NB4 (cell line): ENCODE measurements at regions not wholly inside any gene's neighbourhood (a gene's known extent, or its start where the extent isn't known, plus 50 kb on each side); places are given as distances from the start of the nearest gene placed in this dataset.

Source experiments
- DNase-seq: peaks from one replicate; pipeline ENCODE4 v3.0.0; 2010; ENCODE audit warnings: low read depth
- H3K4me3 ChIP-seq: one replicate; pipeline ENCODE4 v1.5.1; 2011; ENCODE audit warnings: mild to moderate bottlenecking, low read depth, low read length, moderate library complexity
- CTCF ChIP-seq: IDR thresholded peaks from one replicate; pipeline ENCODE4 v1.5.1; 2012; ENCODE audit warnings: low read depth, low read length
- MYC ChIP-seq: IDR thresholded peaks from 2 replicates; pipeline ENCODE4 v1.6.1; 2011; ENCODE audit warnings: low read depth, low read length
- POLR2A ChIP-seq: IDR thresholded peaks from 2 replicates; pipeline ENCODE4 v1.6.1; 2011; ENCODE audit warnings: mild to moderate bottlenecking; ENCODE audit not compliant: insufficient read length; ENCODE audit errors: extremely low read depth
- TF ChIP-seq, protein P1 (sequence below): IDR thresholded peaks from 2 replicates; pipeline ENCODE4 v1.6.1; 2011; ENCODE audit warnings: low read depth, low read length

DNA sequence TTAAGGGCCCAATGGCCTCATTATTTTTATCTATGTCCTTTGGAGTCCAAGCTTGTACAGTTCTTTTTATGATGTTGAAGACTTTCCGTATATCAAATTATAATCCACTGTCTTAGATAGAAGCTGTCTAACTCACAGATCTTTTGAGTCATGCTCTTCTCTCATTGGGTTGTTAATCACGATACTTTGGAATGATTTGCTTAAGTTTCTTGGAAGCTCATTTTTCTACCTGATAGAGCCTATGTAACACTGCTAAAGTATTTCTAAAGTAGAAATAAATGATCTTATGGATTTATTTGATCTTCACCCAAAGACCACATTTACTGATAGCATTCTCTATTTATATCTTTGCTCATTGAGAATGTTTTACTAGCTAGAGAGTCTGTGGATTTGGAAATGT, 1554.1 kb downstream of the PLA2G4A start:
- no peak overlapping the region for H3K4me3 ChIP-seq
- DNase-seq = no peak
- no peak for TF ChIP-seq POLR2A
- TF ChIP-seq CTCF = no peak
- TF ChIP-seq, protein P1, sequence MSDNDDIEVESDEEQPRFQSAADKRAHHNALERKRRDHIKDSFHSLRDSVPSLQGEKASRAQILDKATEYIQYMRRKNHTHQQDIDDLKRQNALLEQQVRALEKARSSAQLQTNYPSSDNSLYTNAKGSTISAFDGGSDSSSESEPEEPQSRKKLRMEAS = no peak
- TF ChIP-seq MYC = no peak

- TF ChIP-seq POLR2A = no peak
- TF ChIP-seq MYC = no peak
- TF ChIP-seq, protein P1 = no peak
- no peak for TF ChIP-seq CTCF
- DNase-seq = no peak
- H3K4me3 ChIP-seq = no peak overlapping the region
These were observed 1557.4 kb downstream of the PLA2G4A start for GRCh38 chr1:188386161-188386560.

- DNase-seq = no peak
- TF ChIP-seq MYC (no peak), POLR2A (no peak), CTCF (no peak)
- TF ChIP-seq, protein P1 = no peak
- no peak overlapping the region for H3K4me3 ChIP-seq
These were observed 1557.9 kb downstream of the PLA2G4A start for GRCh38 chr1:188386666-188387065.

GRCh38 chr1:188394677-188395076, 1565.9 kb downstream of the PLA2G4A start:
- H3K4me3 ChIP-seq = no peak overlapping the region
- TF ChIP-seq CTCF (no peak), MYC (no peak), POLR2A (no peak)
- TF ChIP-seq, protein P1 = no peak
- DNase-seq = no peak

DNA sequence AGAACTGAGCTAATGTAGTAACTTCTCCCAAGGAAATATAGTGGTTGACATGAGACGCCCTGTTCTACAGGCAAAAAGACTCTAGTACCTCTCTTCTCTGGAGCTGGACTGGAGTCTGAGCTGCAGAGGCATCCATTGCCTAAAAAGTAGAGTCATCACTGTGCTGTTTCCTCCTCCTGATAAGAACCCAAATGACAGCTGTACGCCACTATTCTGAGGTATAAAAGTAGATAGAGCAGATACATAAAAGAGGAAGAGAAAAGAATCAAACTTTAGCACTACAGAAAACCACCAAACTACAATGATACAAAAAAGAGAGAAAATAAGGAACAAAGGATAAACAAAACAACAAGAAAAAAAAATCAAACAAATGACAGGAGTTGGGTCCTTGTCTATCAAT, 1568.8 kb downstream of the PLA2G4A start:
- DNase-seq = no peak
- no peak overlapping the region for H3K4me3 ChIP-seq
- no peak for TF ChIP-seq CTCF

GRCh38 chr1:188402986-188403385, 1574.2 kb downstream of the PLA2G4A start:
- H3K4me3 ChIP-seq = no peak overlapping the region
- TF ChIP-seq, protein P1 = no peak
- no peak for TF ChIP-seq CTCF
- no peak for TF ChIP-seq MYC
- TF ChIP-seq POLR2A = no peak
- DNase-seq = no peak
